Left forelimb (tissue), 1 donor: ENCODE measurements at regions not wholly inside any gene's neighbourhood (a gene's known extent, or its start where the extent isn't known, plus 50 kb on each side); places are given as distances from the start of the nearest gene placed in this dataset.

Experiments used
- DNase-seq: peaks from one replicate; pipeline ENCODE4 v3.0.0-alpha.2; 2018; ENCODE audit warnings: low spot score

DNA sequence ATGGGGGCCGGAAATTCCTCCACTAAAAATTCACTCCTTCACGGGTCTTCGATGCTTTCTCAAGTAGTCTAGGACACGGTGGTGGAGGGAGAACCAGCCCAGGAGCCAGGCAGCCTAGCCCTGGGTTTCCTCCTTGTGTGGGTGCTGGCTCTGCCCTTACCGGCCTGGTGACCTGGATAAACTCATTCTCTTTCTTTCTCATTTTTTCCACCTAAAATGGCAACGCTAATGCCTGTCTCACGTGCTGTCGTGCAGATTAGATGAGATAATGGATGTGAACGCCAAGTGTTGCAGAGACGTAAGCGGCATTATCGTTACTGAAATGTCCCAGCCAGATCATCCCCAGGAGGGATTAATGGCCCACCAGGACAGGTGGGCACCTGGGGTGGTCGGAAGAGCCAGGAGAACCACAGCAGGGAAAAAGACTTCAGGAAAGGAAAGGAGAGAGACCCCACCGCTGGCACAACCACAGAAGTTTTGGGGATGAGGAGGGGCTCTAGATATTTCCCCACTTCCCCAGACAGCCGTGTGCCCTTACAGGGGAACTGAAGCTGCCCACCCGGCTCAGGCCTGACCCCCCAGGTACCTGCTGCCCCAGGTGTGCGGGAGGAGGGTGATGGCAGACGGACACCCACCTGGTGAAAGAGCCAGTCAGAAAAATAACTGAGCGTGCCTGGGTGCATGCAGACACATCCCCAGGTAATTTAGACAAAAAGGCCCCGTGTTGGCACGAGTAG, 100.8 kb upstream of the ASAP2 start:
- DNase-seq, result no peak

DNA sequence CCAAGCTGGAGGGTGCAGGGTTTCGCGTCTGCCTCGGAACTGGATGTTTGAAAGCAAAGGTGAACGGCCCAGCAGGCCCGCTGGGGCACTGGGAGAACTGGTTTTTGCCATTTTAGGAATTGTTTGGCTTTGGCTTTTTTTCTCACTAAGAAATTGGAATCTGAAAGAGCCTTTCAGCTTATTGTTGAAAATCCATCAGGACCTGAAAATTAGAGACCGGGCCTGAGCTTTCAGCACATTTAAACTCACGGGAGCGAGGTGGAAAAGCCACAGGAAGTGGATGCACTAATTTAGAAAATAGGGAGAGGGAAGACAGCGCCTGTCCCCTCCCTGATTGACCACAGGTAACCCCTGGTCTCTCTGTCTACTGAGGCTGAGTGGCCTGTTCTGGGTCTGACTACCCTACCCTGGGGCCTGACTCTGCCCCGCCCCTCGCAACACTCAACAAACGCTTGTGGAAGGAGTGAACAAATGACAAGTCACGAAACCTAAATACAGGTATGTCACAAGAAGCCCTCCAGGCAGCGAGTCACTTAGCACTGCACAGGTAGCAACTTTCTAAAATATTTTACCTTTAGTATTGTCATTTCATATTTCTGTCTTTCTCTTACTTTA, 100.3 kb upstream of the MBOAT2 start:
- no peak for DNase-seq

DNA sequence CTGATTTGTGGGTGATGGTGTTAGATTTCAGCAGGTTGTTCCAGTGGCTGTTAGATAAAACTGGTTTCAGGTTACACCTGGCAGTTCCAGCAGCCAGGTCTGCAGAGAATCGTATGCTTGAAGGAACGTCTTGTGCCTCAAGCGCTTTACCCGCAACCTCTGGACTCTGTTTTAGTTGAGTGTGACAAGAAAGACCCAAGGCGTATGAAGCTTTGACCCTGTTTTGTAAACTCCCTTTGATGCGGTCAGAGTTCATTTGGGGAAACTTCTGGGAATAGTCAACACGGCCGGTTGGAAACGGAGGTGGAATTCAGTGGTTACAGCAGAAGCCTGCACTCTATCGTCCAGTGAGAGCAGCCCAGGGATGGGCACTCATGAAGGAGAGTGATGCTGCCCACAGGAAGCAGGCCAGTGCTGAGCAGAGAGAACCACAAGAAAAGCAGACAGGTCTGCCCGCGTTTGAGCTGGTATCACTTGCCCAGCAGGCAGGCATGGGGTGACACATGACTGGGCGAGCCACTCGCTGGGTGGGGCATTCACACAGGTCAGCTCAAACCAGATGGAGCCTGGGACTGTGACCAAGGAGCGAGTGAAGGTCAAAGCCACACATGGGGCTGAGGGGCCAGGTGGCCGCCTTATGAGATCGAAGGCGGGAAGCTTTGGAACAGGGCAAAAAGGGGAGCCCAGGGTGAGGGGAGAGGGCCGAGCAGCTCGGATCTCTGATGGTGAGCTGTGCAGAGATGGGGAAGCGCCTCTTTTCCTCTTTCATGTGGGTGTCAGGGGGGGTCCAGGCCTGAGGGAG, 99.6 kb upstream of the MBOAT2 start:
- no peak for DNase-seq

DNA sequence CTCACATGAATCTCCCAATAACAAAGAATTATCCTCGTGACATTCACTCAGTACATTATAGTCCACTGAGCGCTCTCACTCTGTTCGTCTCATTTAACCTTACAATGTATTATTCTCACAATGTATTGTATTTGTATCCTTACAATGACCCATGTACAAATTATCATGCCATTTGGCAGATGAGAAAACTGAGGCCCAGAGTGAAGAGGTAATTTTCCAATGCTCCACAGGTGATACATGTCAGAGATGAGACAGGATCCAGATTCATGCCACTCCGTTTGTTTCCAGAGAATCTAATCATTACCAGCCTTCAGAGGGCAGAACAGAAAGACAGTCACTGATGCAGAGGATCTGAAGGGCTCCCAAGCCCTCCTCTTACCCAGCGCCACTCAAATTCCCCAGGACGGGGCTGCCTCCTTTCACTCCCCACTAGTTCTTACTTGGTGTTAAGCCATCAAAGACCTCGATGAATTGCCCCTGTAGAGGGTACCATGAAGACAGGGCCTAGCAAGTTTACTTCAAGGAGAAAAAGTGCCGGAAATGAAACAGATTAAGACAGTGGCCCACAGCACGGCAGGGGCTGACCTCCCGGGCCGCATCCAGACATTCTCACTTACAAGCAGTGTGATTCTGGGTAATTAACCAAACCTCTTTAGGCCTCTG, 98.4 kb upstream of the MBOAT2 start:
- no peak for DNase-seq

DNA sequence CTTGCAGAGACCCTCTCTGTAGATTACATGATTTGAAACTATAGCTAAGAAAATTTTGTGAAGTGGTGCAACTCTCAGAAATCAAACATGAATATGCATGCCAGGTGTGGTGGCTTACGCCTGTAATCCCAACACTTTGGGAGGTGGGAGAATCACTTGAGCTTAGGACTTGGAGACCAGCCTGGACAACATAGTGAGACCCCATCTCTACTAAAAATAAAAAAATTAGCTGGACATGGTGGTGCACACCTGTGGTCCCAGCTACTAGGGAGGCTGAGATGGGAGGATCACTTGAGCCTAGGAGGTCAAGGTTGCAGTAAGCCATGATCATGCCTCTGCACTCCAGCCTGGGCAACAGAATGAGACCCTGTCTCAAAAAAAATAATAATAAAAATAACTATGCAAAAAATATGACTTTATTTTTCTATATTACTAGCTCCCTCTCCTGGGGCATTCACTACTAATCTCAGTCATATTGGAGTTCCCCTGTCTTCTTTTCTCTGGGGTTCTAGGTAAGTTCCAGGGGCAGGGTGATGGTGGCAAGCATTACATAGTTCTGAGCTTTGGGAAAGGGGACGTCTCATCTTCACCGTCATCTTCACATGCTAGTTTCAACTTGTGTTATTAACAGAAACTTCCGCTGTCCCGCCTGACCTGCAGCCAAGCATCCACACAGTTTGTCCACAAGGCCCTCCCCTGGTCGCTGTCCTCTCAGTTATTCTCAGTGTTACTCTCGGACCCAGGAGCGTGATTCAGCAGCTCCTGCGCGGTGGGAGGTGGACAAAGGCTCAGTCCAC, 96.8 kb upstream of the MBOAT2 start:
- DNase-seq, result no peak

DNA sequence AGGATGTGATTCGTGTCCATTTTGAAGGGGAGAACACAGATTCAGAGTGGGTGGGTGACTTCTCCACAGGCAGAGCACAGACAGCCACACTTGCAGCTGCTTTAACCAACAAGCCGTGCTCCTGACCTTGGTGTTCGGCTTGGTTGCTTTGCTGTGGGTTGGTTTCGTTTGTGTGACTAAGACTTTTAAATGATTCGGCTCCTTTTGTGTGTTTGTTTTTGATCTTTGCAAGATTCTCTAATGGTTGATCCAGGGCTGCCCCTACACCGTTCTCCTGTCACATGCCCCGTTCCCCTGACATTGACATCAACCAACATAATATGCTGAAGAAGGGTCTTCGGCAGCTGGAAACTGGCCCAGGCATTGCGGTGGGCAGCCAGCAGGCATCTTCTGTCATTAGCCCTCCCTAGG, 95.9 kb upstream of the MBOAT2 start:
- DNase-seq, result no peak

DNA sequence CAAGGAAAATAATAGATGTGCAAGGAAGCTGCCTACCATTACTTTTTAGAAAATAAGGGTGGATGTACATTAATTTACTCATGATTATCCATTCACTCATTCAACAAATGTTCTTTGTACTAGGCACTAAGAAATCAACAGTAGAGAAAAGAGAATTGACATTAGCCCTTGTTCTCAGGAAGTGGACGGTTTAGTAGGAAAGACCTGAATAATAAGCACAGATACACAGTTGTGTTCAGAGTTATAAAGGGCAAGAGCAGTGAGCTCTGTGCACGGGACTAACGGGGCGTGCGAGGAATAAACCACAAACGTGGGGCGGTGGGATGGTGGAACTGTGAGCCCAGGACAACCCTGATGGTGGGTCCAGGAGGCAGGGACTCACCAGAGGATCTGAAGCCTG, 94.4 kb upstream of the MBOAT2 start:
- no peak for DNase-seq

DNA sequence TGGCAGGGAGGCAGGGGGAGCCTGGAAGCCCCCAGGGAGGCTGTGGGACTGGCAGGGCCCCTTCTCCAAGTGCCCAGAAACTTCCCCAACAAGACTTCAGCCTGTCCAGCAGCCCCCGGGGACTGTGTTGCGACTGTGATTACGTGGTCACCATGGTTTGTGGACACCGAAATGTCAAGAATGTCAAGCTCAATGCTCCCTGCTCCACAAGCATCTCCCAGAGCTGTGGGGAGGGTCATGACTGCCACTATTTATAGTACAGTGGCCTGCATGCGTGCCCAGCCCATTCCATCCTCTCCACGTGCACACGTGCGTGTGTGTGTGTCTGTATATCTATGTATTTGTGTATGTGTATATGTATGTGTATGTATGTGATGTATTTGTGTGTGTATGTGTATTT, 93.8 kb upstream of the MBOAT2 start:
- DNase-seq, result no peak

DNA sequence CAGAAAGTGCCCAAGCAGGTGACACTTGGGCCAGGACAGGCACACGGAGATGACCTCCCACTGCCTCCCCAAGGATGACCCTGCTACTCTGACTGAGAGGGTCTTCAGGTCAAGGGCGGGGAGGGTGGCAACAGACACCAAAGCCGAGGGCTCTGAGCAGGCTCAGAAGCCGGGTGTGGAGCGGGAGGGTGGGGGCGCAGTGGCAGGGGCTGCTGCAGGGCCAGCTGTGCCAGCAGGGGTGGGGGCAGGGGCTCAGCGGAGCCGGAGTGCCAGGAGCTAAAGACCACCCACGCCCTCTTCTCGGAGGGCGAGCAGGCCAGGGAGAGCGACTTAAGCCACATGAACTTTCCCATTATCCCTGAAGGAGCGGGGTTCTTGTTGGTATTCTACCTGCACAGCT, 93.3 kb upstream of the MBOAT2 start:
- DNase-seq, result no peak

DNA sequence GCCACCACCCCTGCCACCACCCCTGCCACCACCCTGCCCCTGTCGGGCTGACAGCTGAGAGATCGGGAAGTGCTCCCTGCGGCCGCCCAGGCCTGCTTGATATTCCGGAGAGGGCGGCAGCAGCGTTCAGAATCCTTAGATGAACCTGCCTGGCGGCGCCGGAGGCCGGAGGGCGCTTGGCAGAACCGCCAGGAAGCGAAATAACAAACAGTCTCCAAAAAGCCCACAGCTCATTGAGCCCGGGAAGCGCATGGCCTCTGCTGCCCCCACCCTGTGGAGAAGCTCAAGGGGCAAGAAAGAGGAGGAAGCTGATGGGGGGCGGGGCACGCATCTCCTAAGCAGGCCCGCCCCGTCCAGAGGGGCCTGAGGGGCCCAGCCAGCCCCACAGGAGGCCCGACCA, 92.2 kb upstream of the MBOAT2 start:
- no peak for DNase-seq

DNA sequence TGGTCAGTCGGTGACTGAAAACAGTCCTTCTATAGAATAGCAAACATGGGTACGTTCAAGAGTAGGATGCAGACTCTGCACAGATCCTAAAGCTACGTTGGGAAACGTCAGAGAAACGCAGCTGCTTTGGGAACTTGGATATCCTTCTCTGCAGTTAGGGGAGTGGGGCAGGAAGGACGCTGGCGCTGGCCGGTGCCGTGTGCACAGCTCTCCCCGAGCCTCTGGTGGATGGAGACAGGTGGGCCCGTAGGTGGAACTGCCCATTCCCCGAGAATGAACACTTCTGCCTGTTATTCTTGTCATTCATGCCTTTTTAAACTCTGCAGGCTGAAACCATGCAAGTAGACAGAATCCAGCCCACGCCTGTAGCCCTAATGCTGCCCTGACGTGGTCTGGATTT, 91.7 kb upstream of the MBOAT2 start:
- no peak for DNase-seq

DNA sequence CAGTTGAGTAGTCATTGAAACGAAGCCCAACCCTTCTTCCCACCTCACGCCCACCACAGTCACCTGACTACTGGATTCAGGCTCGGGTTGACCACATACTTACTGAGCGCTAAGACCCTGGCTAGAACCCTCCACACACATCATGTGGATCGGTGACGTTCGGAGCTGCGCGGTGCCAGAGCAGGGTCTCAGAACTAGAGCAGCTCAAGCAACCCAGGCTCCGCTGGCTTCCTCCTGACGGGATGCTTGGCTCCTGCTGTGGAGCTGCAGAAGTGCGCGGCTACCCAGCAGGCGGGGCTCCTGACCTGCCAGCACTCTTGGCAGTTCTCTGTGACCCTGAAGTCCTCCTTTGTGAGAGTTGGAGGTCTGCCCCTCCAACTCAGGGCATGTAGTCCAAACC, 90.6 kb upstream of the MBOAT2 start:
- no peak for DNase-seq

DNA sequence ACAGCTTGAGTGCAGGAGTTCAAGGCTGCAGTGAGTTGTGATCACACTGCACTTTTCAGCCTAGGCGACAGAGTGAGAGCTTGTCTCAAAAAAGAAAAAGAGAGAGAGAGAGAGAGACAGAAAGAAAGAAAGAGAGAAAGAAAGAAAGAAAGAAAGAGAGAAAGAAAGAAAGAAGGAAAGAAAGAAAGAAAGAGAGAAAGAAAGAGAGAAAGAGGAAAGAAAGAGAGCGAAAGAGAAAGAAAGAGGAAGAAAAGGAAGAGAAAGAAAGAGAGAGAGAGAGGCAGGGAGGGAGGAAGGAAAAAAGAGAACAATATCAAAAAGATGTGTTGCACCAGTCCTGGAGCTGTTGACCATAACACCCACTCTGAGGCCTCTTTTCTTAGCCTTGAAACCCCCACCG, 89.8 kb upstream of the MBOAT2 start:
- no peak for DNase-seq

DNA sequence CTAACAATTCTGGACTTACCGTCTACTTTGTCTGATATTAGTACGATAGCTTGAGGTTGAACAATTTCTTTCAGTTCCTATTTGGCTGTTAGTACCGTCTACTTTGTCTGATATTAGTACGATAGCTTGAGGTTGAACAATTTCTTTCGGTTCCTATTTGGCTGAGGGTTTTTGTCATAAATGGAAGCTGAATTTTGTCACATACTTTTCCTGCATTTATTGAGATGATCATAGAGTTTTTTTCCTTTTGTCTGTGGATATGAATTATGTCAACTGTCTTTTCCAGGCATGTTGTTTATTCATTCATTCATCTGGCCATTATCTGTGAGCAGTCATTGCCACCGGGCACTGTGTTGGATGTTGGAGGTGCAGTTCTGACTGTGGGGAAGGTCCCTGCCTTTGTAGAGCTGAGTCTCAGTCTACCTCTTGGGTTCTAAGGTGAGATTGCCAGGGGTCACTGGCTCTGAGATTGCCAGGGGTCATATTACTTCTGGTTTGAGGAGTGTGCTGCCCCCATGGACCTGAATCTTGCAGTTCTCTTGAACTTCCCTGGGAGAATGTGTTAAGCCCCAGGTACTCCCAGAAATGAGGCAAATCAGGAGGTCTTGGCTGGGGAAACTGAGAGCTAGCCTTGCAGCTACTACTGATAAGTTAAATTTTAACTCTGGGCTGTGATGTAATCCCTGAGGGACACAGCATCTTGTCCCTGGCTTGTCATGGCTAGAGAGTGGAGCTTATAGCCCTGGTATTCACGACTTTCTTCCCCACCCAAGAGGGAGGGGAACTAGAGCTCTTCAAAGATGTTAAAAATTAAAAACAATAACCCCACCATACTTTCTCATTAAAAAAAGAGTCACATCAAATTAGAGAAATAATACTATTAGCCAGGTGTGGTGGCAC, 89.1 kb upstream of the MBOAT2 start:
- DNase-seq, result no peak

DNA sequence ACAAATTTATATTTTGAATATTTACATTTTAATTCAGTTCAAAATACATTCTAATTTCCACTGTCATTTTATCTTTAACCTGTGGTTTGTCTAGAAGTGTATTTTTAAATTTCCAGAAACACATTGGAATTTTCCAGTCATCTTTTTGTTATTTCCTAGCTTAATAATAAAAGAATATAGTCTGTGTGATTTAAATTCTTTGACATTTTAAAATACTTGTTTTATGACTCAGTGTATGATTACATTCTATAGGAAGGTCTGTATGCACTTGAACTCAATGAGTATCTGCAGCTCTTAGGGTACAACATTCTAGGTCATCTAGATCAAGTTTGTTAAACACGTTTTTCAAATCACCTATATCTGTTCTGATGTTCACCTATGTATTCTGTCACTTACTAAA, 88.3 kb upstream of the MBOAT2 start:
- DNase-seq, result no peak

DNA sequence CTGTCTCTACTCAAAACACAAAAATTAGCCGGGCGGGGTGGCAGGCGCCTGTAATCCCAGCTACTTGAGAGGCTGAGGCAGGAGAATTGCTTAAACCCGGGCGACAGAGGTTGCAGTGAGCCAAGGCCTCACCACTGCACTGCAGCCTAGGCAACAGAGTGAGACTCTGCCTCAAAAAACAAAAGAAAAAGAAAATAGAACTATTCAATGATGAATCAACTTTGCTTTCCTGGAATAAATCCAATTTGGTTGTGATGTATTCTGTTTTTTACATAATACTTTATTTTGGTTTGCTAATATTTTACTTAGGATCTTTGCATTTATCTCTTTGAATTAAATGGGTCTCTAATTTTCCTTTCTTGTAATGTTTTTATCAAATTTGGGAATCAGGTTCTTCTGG, 86.3 kb upstream of the MBOAT2 start:
- no peak for DNase-seq

DNA sequence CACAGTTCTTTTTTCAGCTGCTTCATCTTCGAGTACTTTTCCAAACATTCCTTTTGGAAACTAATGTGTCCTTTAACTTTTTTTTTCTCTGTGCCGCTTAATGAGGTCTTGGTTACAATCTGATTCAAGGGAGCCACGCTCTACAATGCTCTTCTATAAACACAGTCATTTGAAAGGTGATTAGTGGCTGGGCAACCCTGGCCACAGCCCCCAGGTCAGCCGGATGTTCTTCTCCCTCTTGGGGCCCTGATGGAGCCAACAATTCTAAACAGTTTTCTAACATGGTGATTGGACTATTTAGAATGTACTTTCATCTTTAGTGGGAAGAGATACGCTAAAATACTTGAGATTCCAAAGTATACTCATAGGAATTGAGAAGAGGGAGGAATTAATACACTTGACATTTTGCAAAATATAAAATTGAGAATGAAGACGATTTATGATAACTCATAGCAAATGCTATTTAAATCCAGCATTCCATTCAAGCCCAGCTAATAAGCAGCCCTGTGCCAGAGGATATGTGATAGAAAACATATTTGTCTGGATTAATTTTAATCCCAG, 83.7 kb upstream of the MBOAT2 start:
- no peak for DNase-seq

DNA sequence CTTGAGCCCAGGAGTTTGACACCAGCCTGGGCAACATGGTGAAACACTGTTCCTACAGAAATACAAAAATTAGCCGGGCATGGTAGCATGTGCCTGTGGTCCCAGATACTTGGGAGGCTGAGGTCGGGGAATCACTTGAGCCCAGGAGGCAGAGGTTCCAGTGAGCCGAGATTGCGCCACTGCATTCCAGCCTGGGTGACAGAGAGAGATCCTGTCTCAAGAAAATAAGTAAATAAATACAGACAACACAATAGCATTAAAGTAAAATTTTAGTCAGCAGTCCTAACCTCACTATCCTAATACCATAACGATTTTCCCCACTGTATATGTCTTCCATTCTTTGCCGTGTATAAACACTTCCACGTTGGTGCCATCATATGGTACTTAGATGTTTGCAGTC, 83.0 kb upstream of the MBOAT2 start:
- no peak for DNase-seq

DNA sequence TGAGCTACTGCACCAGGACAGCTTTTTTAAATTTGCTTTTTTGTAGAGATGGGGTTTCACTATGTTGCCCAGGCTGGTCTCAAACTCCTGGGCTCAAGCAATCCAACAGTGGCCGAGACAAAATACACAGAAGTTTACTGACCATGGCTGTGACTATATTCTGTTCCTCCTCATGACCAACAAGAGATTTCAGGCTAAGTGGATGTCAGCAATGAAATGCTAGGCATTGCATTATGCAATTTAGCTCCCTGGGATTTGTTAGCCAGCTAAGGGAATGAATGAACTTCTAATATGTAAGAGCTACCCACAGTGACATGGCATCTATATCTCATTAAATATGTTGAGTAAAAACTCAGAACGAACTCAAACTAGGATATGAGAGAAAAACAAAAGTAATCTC, 81.9 kb upstream of the MBOAT2 start:
- no peak for DNase-seq

DNA sequence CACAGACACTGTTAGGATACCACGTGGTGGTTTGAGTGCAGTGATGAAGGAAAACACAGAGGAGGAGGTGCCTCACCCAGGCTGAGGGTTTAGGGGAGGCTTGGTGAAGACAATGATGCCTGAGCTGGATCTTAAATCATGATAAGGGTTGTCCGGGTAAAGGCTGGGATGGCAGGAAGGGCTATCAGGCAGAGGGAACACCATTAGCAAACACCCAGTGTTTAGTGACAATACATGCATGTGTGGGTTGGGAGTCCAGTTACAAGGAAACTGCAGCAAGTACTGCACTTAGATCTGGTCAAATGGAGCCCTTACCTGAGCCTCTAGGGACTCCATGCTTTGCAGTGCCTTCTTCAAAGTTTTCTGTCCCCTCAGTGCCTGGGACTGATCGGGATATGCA, 79.8 kb upstream of the MBOAT2 start:
- no peak for DNase-seq

DNA sequence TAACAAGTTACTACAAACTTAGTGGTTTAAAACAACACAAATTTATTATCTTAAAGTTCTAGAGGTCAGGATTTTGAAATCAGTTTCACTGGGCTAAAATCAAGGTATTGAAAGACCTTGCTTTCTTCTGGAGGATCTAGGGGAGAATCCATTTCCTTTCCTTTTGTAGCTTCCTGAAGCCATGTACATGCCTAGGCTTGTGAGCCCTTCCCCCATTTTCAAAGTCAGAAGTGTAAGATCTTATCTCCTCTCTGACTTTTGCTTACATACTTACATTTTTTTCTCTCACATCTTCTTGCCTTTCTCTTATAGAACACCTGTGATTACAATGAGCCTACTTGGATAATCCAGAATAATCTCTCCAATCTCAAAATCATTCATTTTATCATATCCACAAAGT, 78.7 kb upstream of the MBOAT2 start:
- no peak for DNase-seq
